Mesendoderm (in vitro differentiated cells): ENCODE measurements at regions not wholly inside any gene's neighbourhood (a gene's known extent, or its start where the extent isn't known, plus 50 kb on each side); places are given as distances from the start of the nearest gene placed in this dataset.

Experiments used
- DNase-seq: peaks from one replicate; pipeline ENCODE4 v3.0.0; 2013
- H2AK5ac ChIP-seq: 2 replicates; pipeline ENCODE4 v1.6.1; 2013; ENCODE audit warnings: low read length, inconsistent platforms
- H2BK120ac ChIP-seq: 2 replicates; pipeline ENCODE4 v1.6.1; 2013; ENCODE audit warnings: low read depth, mild to moderate bottlenecking, low read length, moderate library complexity, mixed read lengths
- H2BK15ac ChIP-seq: replicated peaks from 2 replicates; pipeline ENCODE4 v1.6.1; 2013; ENCODE audit warnings: low read depth, mild to moderate bottlenecking, moderate library complexity
- H2BK5ac ChIP-seq: 2 replicates; pipeline ENCODE4 v1.6.1; 2013; ENCODE audit warnings: low read length, inconsistent platforms
- H3K18ac ChIP-seq: 2 replicates; pipeline ENCODE4 v1.6.1; 2013; ENCODE audit warnings: mild to moderate bottlenecking, low read length, mixed read lengths
- H3K23ac ChIP-seq: one replicate; pipeline ENCODE4 v1.6.1; 2013; ENCODE audit warnings: low read length
- H3K27ac ChIP-seq: 2 replicates; pipeline ENCODE4 v1.5.1; 2013; ENCODE audit warnings: low read depth, mild to moderate bottlenecking, inconsistent platforms, low read length, moderate library complexity
- H3K27me3 ChIP-seq: 2 replicates; pipeline ENCODE4 v1.6.1; 2013; ENCODE audit warnings: low read length, control low read depth, mild to moderate bottlenecking, inconsistent platforms; ENCODE audit not compliant: insufficient read depth, poor library complexity
- H3K36me3 ChIP-seq: 2 replicates; pipeline ENCODE4 v1.6.1; 2013; ENCODE audit warnings: low read length, inconsistent platforms; ENCODE audit not compliant: control insufficient read depth, insufficient read depth
- H3K4ac ChIP-seq: one replicate; pipeline ENCODE4 v1.6.1; 2013; ENCODE audit warnings: low read depth, mild to moderate bottlenecking, low read length, moderate library complexity
- H3K4me1 ChIP-seq: 2 replicates; pipeline ENCODE4 v1.6.1; 2013; ENCODE audit warnings: low read depth, low read length, inconsistent platforms; ENCODE audit not compliant: control insufficient read depth
- H3K4me2 ChIP-seq: 2 replicates; pipeline ENCODE4 v1.6.1; 2013; ENCODE audit warnings: low read length
- H3K4me3 ChIP-seq: 2 replicates; pipeline ENCODE4 v1.5.1; 2013; ENCODE audit warnings: mild to moderate bottlenecking, low read length
- H3K56ac ChIP-seq: one replicate; pipeline ENCODE4 v1.6.1; 2013; ENCODE audit warnings: low read length
- H3K79me1 ChIP-seq: 2 replicates; pipeline ENCODE4 v1.6.1; 2013; ENCODE audit warnings: low read length, inconsistent platforms
- H3K79me2 ChIP-seq: 2 replicates; pipeline ENCODE4 v1.6.1; 2013; ENCODE audit warnings: mild to moderate bottlenecking, low read length; ENCODE audit not compliant: control insufficient read depth, insufficient read depth
- H3K9ac ChIP-seq: 2 replicates; pipeline ENCODE4 v1.6.1; 2013; ENCODE audit warnings: low read length, inconsistent platforms
- H4K5ac ChIP-seq: one replicate; pipeline ENCODE4 v1.6.1; 2013; ENCODE audit warnings: low read length
- H4K8ac ChIP-seq: one replicate; pipeline ENCODE4 v1.6.1; 2013; ENCODE audit warnings: low read depth, mild to moderate bottlenecking, control low read depth, low read length, moderate library complexity
- WGBS: extraction: QIAGEN DNeasy Blood & Tissue Kit; methylation state at CpG from one replicate; pipeline ENCODE4 v1.1.7; 2013; ENCODE audit warnings: low lambda C conversion rate, missing lambda C conversion rate; ENCODE audit not compliant: insufficient coverage; ENCODE audit errors: extremely low coverage; 5-methylcytosine and 5-hydroxymethylcytosine counted together

DNA sequence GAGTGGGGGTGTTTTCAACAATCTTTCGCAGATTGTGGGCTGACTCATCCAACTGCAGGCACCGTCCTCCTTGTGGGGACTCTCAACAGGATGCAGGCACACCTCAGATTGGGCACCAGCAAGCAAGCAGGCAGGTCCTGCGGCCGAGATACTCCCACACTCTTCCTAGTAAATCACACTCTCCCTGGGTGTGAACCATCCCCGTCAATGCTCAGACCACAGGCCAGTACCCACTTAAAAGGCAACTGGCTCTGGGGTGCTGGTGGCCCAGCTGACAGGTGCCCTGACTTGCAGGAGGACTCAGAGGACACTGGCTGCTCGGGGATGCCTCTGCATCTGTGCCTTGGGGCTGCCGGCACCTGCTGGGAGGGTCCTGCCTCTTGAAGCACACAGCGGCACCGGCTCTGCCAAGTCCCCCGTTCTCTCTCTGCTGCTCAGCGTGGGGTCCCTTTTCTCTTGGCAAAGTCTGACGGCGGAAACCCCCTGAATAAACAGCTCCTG, 282.5 kb downstream of the CTTN start:
- Histone ChIP-seq H4K8ac (no peak overlapping the region), H3K9ac (no peak overlapping the region), H3K27ac (no peak overlapping the region), H3K4me2 (no peak overlapping the region), H2AK5ac (no peak overlapping the region), H3K56ac (no peak overlapping the region), H2BK120ac (no peak overlapping the region), H3K36me3 (no peaks in the 10 kb centered on the region), H4K5ac (no peak overlapping the region), H2BK5ac (no peak overlapping the region), H3K4me1 (no peaks in the 10 kb centered on the region), H3K79me1 (no peaks in the 10 kb centered on the region), H3K4ac (no peak overlapping the region), H3K79me2 (no peaks in the 10 kb centered on the region), H3K4me3 (no peak overlapping the region), H3K23ac (no peak overlapping the region), H3K27me3 (no peaks in the 10 kb centered on the region), H3K18ac (no peak overlapping the region), H2BK15ac (no peak overlapping the region)
- no peak for DNase-seq
- WGBS: no CpG with 5 or more reads among the region's 13 CpGs

DNA sequence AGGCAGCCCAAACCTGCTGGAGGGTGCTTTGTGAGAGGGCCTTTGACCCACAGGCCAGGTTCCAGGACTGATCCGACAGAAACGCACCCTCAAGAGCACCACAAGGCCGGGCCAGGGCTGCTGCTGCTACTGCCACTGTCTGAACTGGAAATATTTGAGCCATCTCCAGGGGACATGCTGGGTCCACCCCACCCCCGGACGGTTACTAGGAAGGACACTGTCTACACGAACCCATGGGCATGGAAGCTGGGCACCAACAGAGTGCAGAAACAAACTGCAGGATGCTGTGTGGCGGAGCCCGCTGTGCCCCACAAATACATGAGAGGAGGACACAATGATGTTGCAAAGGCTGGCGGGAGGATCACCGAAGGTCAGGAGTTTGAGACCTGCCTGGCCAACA, 283.7 kb downstream of the CTTN start:
- no peak for DNase-seq

DNA sequence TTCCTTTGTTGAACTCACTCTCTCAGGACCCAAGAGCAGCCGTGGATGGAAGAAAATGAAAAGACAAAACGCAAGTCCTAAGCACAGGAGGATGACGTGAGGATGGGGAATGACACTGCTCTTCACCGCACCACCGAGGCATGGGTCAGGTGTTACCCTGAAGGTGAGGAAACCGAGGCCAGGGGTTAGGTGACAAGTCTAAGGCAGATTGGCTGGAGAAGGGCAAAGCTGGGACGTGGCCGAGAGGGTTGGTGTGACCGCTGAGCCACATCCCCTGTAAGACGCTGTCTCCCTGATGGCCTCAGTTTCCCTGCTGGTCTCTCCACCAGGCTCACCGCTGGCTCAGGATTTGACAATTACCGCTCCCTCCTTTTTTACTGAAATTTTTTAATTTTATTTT, 284.4 kb downstream of the CTTN start:
- no peak overlapping the region for H3K56ac ChIP-seq
- H2BK5ac ChIP-seq: no peak overlapping the region
- no peaks in the 10 kb centered on the region for H3K4me1 ChIP-seq
- H4K8ac ChIP-seq: no peak overlapping the region
- H3K36me3 ChIP-seq: no peaks in the 10 kb centered on the region
- H3K79me2 ChIP-seq: no peaks in the 10 kb centered on the region
- DNase-seq: no peak
- no CpG with 5 or more reads among the region's 12 CpGs for WGBS
- no peak overlapping the region for H2BK15ac ChIP-seq
- no peak overlapping the region for H3K4me3 ChIP-seq
- no peak overlapping the region for H2BK120ac ChIP-seq
- no peak overlapping the region for H3K4me2 ChIP-seq
- H3K18ac ChIP-seq: no peak overlapping the region
- H4K5ac ChIP-seq: no peak overlapping the region
- no peak overlapping the region for H3K4ac ChIP-seq
- H3K9ac ChIP-seq: no peak overlapping the region
- no peak overlapping the region for H3K27ac ChIP-seq
- no peaks in the 10 kb centered on the region for H3K27me3 ChIP-seq
- H2AK5ac ChIP-seq: no peak overlapping the region
- no peak overlapping the region for H3K23ac ChIP-seq
- H3K79me1 ChIP-seq: no peaks in the 10 kb centered on the region

More for the DNA sequence above, 283.7 kb downstream of the CTTN start:
- H3K4me2 ChIP-seq: no peak overlapping the region
- H4K5ac ChIP-seq: no peak overlapping the region
- no peak overlapping the region for H4K8ac ChIP-seq
- H3K27ac ChIP-seq: no peak overlapping the region
- no peak overlapping the region for H3K56ac ChIP-seq
- no peaks in the 10 kb centered on the region for H3K4me1 ChIP-seq
- H3K36me3 ChIP-seq: no peaks in the 10 kb centered on the region
- no peak overlapping the region for H3K23ac ChIP-seq
- H3K27me3 ChIP-seq: no peaks in the 10 kb centered on the region
- H3K9ac ChIP-seq: no peak overlapping the region
- no peak overlapping the region for H2BK120ac ChIP-seq
- H2BK15ac ChIP-seq: no peak overlapping the region
- H3K79me2 ChIP-seq: no peaks in the 10 kb centered on the region
- H3K18ac ChIP-seq: no peak overlapping the region
- H3K79me1 ChIP-seq: no peaks in the 10 kb centered on the region
- H3K4ac ChIP-seq: no peak overlapping the region
- H2BK5ac ChIP-seq: no peak overlapping the region
- no peak overlapping the region for H3K4me3 ChIP-seq
- WGBS: no CpG with 5 or more reads among the region's 10 CpGs
- no peak overlapping the region for H2AK5ac ChIP-seq

DNA sequence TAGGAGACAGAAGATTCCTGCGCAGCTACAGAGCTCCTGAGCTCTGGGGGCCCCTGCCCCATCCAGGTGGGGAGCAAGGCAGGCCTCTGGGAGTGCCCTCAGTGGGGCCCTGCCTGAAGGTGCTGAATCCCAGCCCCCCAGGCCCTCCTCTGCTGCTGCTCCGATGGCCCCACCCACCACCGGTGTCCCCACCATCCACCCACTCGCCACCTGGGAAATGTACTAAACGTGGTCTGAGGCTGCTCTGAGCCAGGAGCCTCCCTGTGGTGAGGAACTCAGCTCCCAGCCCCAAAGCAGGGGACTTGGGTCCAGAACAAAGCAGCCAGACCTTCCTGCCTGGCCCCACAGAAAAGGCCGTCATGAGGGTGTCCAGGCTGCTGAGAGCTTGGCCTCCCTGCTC, 289.4 kb downstream of the CTTN start:
- Histone ChIP-seq H3K23ac (no peak overlapping the region), H4K8ac (no peak overlapping the region), H3K27me3 (no peaks in the 10 kb centered on the region), H3K4me1 (no peaks in the 10 kb centered on the region), H3K9ac (no peak overlapping the region), H3K79me1 (no peaks in the 10 kb centered on the region), H2BK5ac (no peak overlapping the region), H2AK5ac (no peak overlapping the region), H3K4me3 (no peak overlapping the region), H3K4ac (no peak overlapping the region), H2BK15ac (no peak overlapping the region), H3K27ac (no peak overlapping the region), H3K18ac (no peak overlapping the region), H3K4me2 (no peak overlapping the region), H3K79me2 (no peaks in the 10 kb centered on the region), H2BK120ac (no peak overlapping the region), H3K36me3 (no peaks in the 10 kb centered on the region), H3K56ac (no peak overlapping the region), H4K5ac (no peak overlapping the region)
- no CpG with 5 or more reads among the region's 6 CpGs for WGBS
- no peak for DNase-seq

DNA sequence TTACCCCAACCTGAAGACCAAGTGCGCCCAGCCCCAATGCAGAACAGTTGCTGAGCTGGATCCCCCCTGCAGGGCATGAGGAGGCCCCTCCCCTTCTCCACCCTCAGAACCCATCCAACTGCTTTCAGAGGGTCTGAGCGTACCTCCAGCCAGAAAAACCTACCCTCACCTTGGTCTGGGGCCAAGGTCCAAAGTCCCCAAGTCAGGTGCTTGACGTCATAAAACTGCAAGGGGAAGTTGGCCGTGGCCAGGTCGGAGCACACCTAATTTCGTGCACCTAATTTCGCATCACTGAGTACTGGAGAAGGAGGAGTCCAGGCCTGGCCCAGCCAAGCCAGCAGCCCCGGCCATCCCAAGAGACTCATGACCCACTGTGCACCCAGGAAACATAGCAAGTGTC, 289.8 kb downstream of the CTTN start:
- Histone ChIP-seq H3K9ac (no peak overlapping the region), H3K18ac (no peak overlapping the region), H3K27me3 (no peaks in the 10 kb centered on the region), H2BK5ac (no peak overlapping the region), H3K23ac (no peak overlapping the region), H2AK5ac (no peak overlapping the region), H3K79me1 (no peaks in the 10 kb centered on the region), H3K56ac (no peak overlapping the region), H2BK120ac (no peak overlapping the region), H2BK15ac (no peak overlapping the region), H3K4me2 (no peak overlapping the region), H4K5ac (no peak overlapping the region), H3K79me2 (no peaks in the 10 kb centered on the region), H4K8ac (no peak overlapping the region), H3K27ac (no peak overlapping the region), H3K36me3 (no peaks in the 10 kb centered on the region), H3K4ac (no peak overlapping the region), H3K4me1 (no peaks in the 10 kb centered on the region), H3K4me3 (no peak overlapping the region)
- no peak for DNase-seq
- WGBS: no CpG with 5 or more reads among the region's 8 CpGs

DNA sequence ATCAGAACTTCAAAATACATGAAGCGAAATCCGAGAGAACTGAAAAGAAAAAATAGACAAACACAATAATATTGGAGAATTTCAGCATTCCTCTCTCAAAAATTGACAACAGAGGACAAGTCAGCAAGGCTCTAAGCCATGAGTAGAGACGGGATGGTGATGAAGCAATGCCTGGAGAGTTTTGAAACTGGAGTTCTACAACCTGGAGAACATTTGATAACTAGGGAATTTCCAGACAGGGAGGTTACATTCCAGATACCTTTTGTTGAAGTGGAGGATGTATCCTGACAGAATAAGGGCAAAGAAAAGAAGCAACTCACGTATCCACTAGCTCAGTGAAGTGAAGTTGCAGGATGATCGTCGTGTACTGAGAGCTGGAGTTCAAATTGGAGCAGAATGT, 291.4 kb downstream of the CTTN start:
- no peaks in the 10 kb centered on the region for H3K4me1 ChIP-seq
- no peak overlapping the region for H3K9ac ChIP-seq
- H3K27ac ChIP-seq: no peak overlapping the region
- no peaks in the 10 kb centered on the region for H3K27me3 ChIP-seq
- no peak overlapping the region for H4K8ac ChIP-seq
- no peak overlapping the region for H2AK5ac ChIP-seq
- no peak overlapping the region for H3K23ac ChIP-seq
- no peaks in the 10 kb centered on the region for H3K79me1 ChIP-seq
- no peak overlapping the region for H2BK120ac ChIP-seq
- no peak overlapping the region for H3K18ac ChIP-seq
- no peaks in the 10 kb centered on the region for H3K36me3 ChIP-seq
- no peak overlapping the region for H3K4me2 ChIP-seq
- no peak overlapping the region for H3K4ac ChIP-seq
- no peak overlapping the region for H4K5ac ChIP-seq
- no peak overlapping the region for H2BK5ac ChIP-seq
- H3K79me2 ChIP-seq: no peaks in the 10 kb centered on the region
- DNase-seq: no peak
- H3K4me3 ChIP-seq: no peak overlapping the region
- no peak overlapping the region for H3K56ac ChIP-seq
- H2BK15ac ChIP-seq: no peak overlapping the region
- no CpG with 5 or more reads among the region's 6 CpGs for WGBS
